Esophagus squamous epithelium (tissue), 4 donors: ENCODE measurements at regions not wholly inside any gene's neighbourhood (a gene's known extent, or its start where the extent isn't known, plus 50 kb on each side); places are given as distances from the start of the nearest gene placed in this dataset.

Experiments
- POLR2A ChIP-seq, 4 donors: fragments of 450-650 bp; IDR thresholded peaks; one replicate each; pipeline ENCODE4 v1.6.1; 2017; ENCODE audit warnings: antibody characterized with exemption in 4 of 4, mild to moderate bottlenecking in 4 of 4, moderate library complexity in 3 of 4
- TF ChIP-seq, protein P1 (sequence below), 6 experiments: fragments of 450-650 bp in 4 of 6; fragments of 200-600 bp in 2 of 6; sonication (generic) in 2 of 6; IDR thresholded peaks; one replicate each; pipeline ENCODE4 v1.5.1; 2016 to 2019; ENCODE audit warnings: antibody characterized with exemption in 6 of 6, mild to moderate bottlenecking in 4 of 6, moderate library complexity in 4 of 6

- TF ChIP-seq POLR2A (IDR thresholded peaks at IDR 0.05): no peak
- TF ChIP-seq, protein P1, sequence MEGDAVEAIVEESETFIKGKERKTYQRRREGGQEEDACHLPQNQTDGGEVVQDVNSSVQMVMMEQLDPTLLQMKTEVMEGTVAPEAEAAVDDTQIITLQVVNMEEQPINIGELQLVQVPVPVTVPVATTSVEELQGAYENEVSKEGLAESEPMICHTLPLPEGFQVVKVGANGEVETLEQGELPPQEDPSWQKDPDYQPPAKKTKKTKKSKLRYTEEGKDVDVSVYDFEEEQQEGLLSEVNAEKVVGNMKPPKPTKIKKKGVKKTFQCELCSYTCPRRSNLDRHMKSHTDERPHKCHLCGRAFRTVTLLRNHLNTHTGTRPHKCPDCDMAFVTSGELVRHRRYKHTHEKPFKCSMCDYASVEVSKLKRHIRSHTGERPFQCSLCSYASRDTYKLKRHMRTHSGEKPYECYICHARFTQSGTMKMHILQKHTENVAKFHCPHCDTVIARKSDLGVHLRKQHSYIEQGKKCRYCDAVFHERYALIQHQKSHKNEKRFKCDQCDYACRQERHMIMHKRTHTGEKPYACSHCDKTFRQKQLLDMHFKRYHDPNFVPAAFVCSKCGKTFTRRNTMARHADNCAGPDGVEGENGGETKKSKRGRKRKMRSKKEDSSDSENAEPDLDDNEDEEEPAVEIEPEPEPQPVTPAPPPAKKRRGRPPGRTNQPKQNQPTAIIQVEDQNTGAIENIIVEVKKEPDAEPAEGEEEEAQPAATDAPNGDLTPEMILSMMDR (IDR thresholded peaks at IDR 0.05): no peak
Measured at GRCh38 chr9:120151149-120151548, 428.8 kb downstream of the CDK5RAP2 start.
